IMR-90 (cell line): ENCODE measurements at regions not wholly inside any gene's neighbourhood (a gene's known extent, or its start where the extent isn't known, plus 50 kb on each side); places are given as distances from the start of the nearest gene placed in this dataset.
A peak's percentile ranks its signal among the peaks of the same experiment; 100 is the strongest.

Experiments
- ATAC-seq: fragments of 200-7000 bp; cut with Tn5 transposase; 2 replicates; pipeline ENCODE4 v1.9.1; 2020; ENCODE audit warnings: low read depth, mild to moderate bottlenecking, moderate library complexity
- BruUV-seq: library from RNA; stranded (reverse); fragments of 400-500 nt; replicated peaks from 2 replicates; lab custom pipeline; 2021; lab: Mats Ljungman, UMichigan
- CTCF ChIA-PET: fragments of 300-600 bp; formaldehyde crosslinking; extraction: SDS; loops from one replicate; lab custom pipeline; 2021; ENCODE audit warnings: antibody characterized with exemption; lab: Yijun Ruan, JAX
- POLR2A ChIA-PET: fragments of 300-600 bp; sonication (Branson Sonifier 250); formaldehyde crosslinking; loops from one replicate; lab custom pipeline; 2022; ENCODE audit warnings: antibody characterized with exemption; ENCODE audit not compliant: unreplicated experiment; lab: Charles Lee
- DNase-seq: peaks from one replicate; pipeline ENCODE4 v3.0.0; 2013
- H2AFZ ChIP-seq: replicated peaks from 2 replicates; pipeline ENCODE3; 2013; ENCODE audit warnings: low read length, mild to moderate bottlenecking; ENCODE audit not compliant: poor library complexity
- H2AK5ac ChIP-seq: 2 replicates; pipeline ENCODE4 v1.6.1; 2013; ENCODE audit warnings: low read depth, low read length, inconsistent platforms
- H2AK9ac ChIP-seq: replicated peaks from 2 replicates; pipeline ENCODE3; 2013; ENCODE audit warnings: mild to moderate bottlenecking, low read depth, low read length, moderate library complexity; ENCODE audit not compliant: poor library complexity
- H2BK120ac ChIP-seq: 2 replicates; pipeline ENCODE4 v1.6.1; 2013; ENCODE audit warnings: low read depth, low read length, inconsistent platforms
- H2BK15ac ChIP-seq: 3 replicates; pipeline ENCODE4 v1.6.1; 2013; ENCODE audit warnings: low read depth, low read length, inconsistent platforms
- H2BK20ac ChIP-seq: 2 replicates; pipeline ENCODE4 v1.6.1; 2013; ENCODE audit warnings: low read depth, mild to moderate bottlenecking, inconsistent platforms, low read length, moderate library complexity
- H2BK5ac ChIP-seq: 2 replicates; pipeline ENCODE4 v1.6.1; 2013; ENCODE audit warnings: mild to moderate bottlenecking, low read depth, low read length, inconsistent platforms; ENCODE audit not compliant: poor library complexity, severe bottlenecking
- H3K14ac ChIP-seq: replicated peaks from 2 replicates; pipeline ENCODE4 v1.6.1; 2013; ENCODE audit warnings: low read depth, low read length, inconsistent platforms
- H3K18ac ChIP-seq: 2 replicates; pipeline ENCODE4 v1.6.1; 2013; ENCODE audit warnings: low read depth, low read length, control low read depth
- H3K23ac ChIP-seq: 2 replicates; pipeline ENCODE4 v1.6.1; 2013; ENCODE audit warnings: low read depth, low read length, inconsistent platforms
- H3K27ac ChIP-seq: 2 replicates; pipeline ENCODE4 v1.5.1; 2013; ENCODE audit warnings: mild to moderate bottlenecking, control low read depth, low read length; ENCODE audit not compliant: insufficient read depth
- H3K27me3 ChIP-seq: 2 replicates; pipeline ENCODE4 v1.6.1; 2013; ENCODE audit warnings: low read length; ENCODE audit not compliant: control insufficient read depth, insufficient read depth
- H3K36me3 ChIP-seq: 2 replicates; pipeline ENCODE4 v1.6.1; 2013; ENCODE audit warnings: low read length, mixed read lengths; ENCODE audit not compliant: control insufficient read depth, insufficient read depth
- H3K4ac ChIP-seq: 2 replicates; pipeline ENCODE4 v1.6.1; 2013; ENCODE audit warnings: low read depth, low read length, inconsistent platforms
- H3K4me1 ChIP-seq: 2 replicates; pipeline ENCODE4 v1.6.1; 2013; ENCODE audit warnings: low read length, mixed read lengths; ENCODE audit not compliant: control insufficient read depth, insufficient read depth
- H3K4me2 ChIP-seq: 2 replicates; pipeline ENCODE4 v1.6.1; 2013; ENCODE audit warnings: low read depth, mild to moderate bottlenecking, control low read depth, low read length, moderate library complexity
- H3K4me3 ChIP-seq: 2 replicates; pipeline ENCODE4 v1.5.1; 2013; ENCODE audit warnings: low read depth, mild to moderate bottlenecking, control low read depth, low read length, moderate library complexity; ENCODE audit not compliant: insufficient read depth
- H3K56ac ChIP-seq: 2 replicates; pipeline ENCODE4 v1.6.1; 2013; ENCODE audit warnings: low read length, inconsistent platforms; ENCODE audit not compliant: insufficient read depth; ENCODE audit errors: extremely low read depth
- H3K79me1 ChIP-seq, 2 experiments: 2 replicates each; pipeline ENCODE4 v1.6.1; 2013; ENCODE audit warnings: low read length in 2 of 2, inconsistent platforms in 1 of 2, low read depth in 1 of 2
- H3K9ac ChIP-seq: 2 replicates; pipeline ENCODE4 v1.6.1; 2013; ENCODE audit warnings: low read depth, low read length, control low read depth
- H3K9me1 ChIP-seq: 2 replicates; pipeline ENCODE4 v1.6.1; 2013; ENCODE audit warnings: low read length, inconsistent platforms; ENCODE audit not compliant: insufficient read depth
- H3K9me3 ChIP-seq: 2 replicates; pipeline ENCODE4 v1.6.1; 2013; ENCODE audit warnings: low read length; ENCODE audit not compliant: control insufficient read depth, insufficient read depth
- H4K20me1 ChIP-seq: 2 replicates; pipeline ENCODE4 v1.6.1; 2013; ENCODE audit warnings: low read length, inconsistent platforms; ENCODE audit not compliant: insufficient read depth
- H4K5ac ChIP-seq: 2 replicates; pipeline ENCODE4 v1.6.1; 2013; ENCODE audit warnings: mild to moderate bottlenecking, low read depth, low read length, control low read depth
- H4K8ac ChIP-seq, 2 experiments: 2 replicates each; pipeline ENCODE4 v1.6.1; 2013; ENCODE audit warnings: low read depth in 2 of 2, low read length in 2 of 2, control low read depth in 1 of 2, inconsistent platforms in 1 of 2
- H4K91ac ChIP-seq: 2 replicates; pipeline ENCODE4 v1.6.1; 2013; ENCODE audit warnings: low read depth, low read length, inconsistent platforms; ENCODE audit not compliant: insufficient read depth
- CEBPB ChIP-seq: IDR thresholded peaks from 2 replicates; pipeline ENCODE4 v1.6.1; 2012; ENCODE audit warnings: low read depth, low read length, improper control_type of control experiment
- CHD1 ChIP-seq: IDR thresholded peaks from 2 replicates; pipeline ENCODE4 v1.6.1; 2012; ENCODE audit warnings: low read depth, low read length, improper control_type of control experiment
- CTCF ChIP-seq: conservative IDR thresholded peaks from 2 replicates; pipeline ENCODE4 v1.5.1; 2012; ENCODE audit warnings: mild to moderate bottlenecking, low read depth, low read length, improper control_type of control experiment
- ELK1 ChIP-seq: fragments of 150-350 bp; IDR thresholded peaks from 2 replicates; pipeline ENCODE4 v1.6.1; 2016; ENCODE audit warnings: low read depth, mild to moderate bottlenecking, low read length, moderate library complexity, borderline replicate concordance
- MAFK ChIP-seq: IDR thresholded peaks from 2 replicates; pipeline ENCODE4 v1.6.1; 2012; ENCODE audit warnings: low read depth, low read length, improper control_type of control experiment
- POLR2A ChIP-seq: IDR thresholded peaks from 2 replicates; pipeline ENCODE4 v1.6.1; 2012; ENCODE audit warnings: mild to moderate bottlenecking, low read depth, low read length
- RAD21 ChIP-seq: IDR thresholded peaks from 2 replicates; pipeline ENCODE4 v1.6.1; 2012; ENCODE audit warnings: low read length, improper control_type of control experiment
- RCOR1 ChIP-seq: IDR thresholded peaks from 2 replicates; pipeline ENCODE4 v1.6.1; 2012; ENCODE audit warnings: mild to moderate bottlenecking, low read length, improper control_type of control experiment; ENCODE audit not compliant: insufficient replicate concordance
- RFX5 ChIP-seq: IDR thresholded peaks from 2 replicates; pipeline ENCODE4 v1.8.0; 2012; ENCODE audit warnings: low read depth, mild to moderate bottlenecking, low read length, moderate library complexity
- SMC3 ChIP-seq: fragments of 150-350 bp; IDR thresholded peaks from 2 replicates; pipeline ENCODE4 v1.6.1; 2016; ENCODE audit warnings: low read depth, mild to moderate bottlenecking, antibody characterized with exemption, low read length, moderate library complexity
- USF2 ChIP-seq: fragments of 150-350 bp; IDR thresholded peaks from 2 replicates; pipeline ENCODE4 v1.6.1; 2017; ENCODE audit warnings: mild to moderate bottlenecking, antibody characterized with exemption, low read length, low read depth
- WGBS, 2 experiments: methylation state at CpG; one replicate each; pipeline versions ENCODE4 v1.1.5 to v1.1.7; 2013; ENCODE audit warnings: missing lambda C conversion rate in 2 of 2; ENCODE audit not compliant: insufficient read length in 1 of 2; ENCODE audit errors: extremely low coverage in 2 of 2; 5-methylcytosine and 5-hydroxymethylcytosine counted together
- dilution Hi-C: fragments of 300-500 bp; cut with HindIII; formaldehyde crosslinking; loops from one replicate; pipeline ENCODE4 v1.14.3; 2018; ENCODE audit warnings: low sequenced_read_pairs; ENCODE audit not compliant: unreplicated experiment
- in situ Hi-C: fragments of 300-500 bp; cut with MboI; formaldehyde crosslinking; loops from 3 replicates; pipeline ENCODE4 v1.14.3; 2019; ENCODE audit warnings: low sequenced_read_pairs, inconsistent platforms, mixed read lengths
- intact Hi-C: fragments of 100-400 bp; cut with micrococcal nuclease; formaldehyde crosslinking; loops from 2 replicates; pipeline ENCODE4 v1.10.0; 2022

GRCh38 chr5:2502970-2503594 is 248.4 kb downstream of the IRX2 start:
- no peak overlapping the region for H3K14ac ChIP-seq
- no peaks in the 10 kb centered on the region for H3K36me3 ChIP-seq
- TF ChIP-seq USF2 (no peak), POLR2A (no peak), RAD21 (no peak), SMC3 (no peak), MAFK (no peak), ELK1 (no peak), RCOR1 (no peak), RFX5 (no peak), CEBPB (no peak), CTCF (no peak), CHD1 (no peak)
- DNase-seq (no peak), ATAC-seq (no peak)
- ChIA-PET CTCF (no interaction called here), POLR2A (no interaction called here)
- H3K9me1 ChIP-seq, result no peaks in the 10 kb centered on the region
- no peak overlapping the region for H3K18ac ChIP-seq
- no peak overlapping the region for H4K5ac ChIP-seq
- no peaks in the 10 kb centered on the region for H3K79me1 ChIP-seq
- H2BK120ac ChIP-seq, result no peak overlapping the region
- no peak overlapping the region for H3K4me3 ChIP-seq
- H4K20me1 ChIP-seq, result no peaks in the 10 kb centered on the region
- no peaks in the 10 kb centered on the region for H3K4me1 ChIP-seq
- H4K8ac ChIP-seq, result no peak overlapping the region
- H3K4me2 ChIP-seq, result no peak overlapping the region
- BruUV-seq, result no TSS peak
- intact Hi-C loops, result no loop called here
- H3K9ac ChIP-seq, result no peak overlapping the region
- H2BK15ac ChIP-seq, result no peak overlapping the region
- H3K27ac ChIP-seq, result no peak overlapping the region
- dilution Hi-C loops, result no loop called here
- peak overlapping the region; percentile 32 for H2AFZ ChIP-seq
- WGBS, 2 experiments, result 57% methylated on average over 1 of the region's 6 CpGs; no CpG with 5 or more reads in 1 of the 2 experiments
- no peak overlapping the region for H2BK20ac ChIP-seq
- no peak overlapping the region for H4K91ac ChIP-seq
- no peak overlapping the region for H3K4ac ChIP-seq
- no peak overlapping the region for H2BK5ac ChIP-seq
- H2AK5ac ChIP-seq, result no peak overlapping the region
- H3K9me3 ChIP-seq, result peaks cover 13% of the 10 kb centered on the region
- H3K27me3 ChIP-seq, result no peaks in the 10 kb centered on the region
- H3K23ac ChIP-seq, result no peak overlapping the region
- in situ Hi-C loops, result no loop called here
- H3K56ac ChIP-seq, result no peak overlapping the region
- H2AK9ac ChIP-seq, result no peak overlapping the region
